SK-N-SH treated with all-trans-retinoic acid at 6 μM for 48 hours (cell line): ENCODE measurements at regions not wholly inside any gene's neighbourhood (a gene's known extent, or its start where the extent isn't known, plus 50 kb on each side); places are given as distances from the start of the nearest gene placed in this dataset.

Experiments
- ARNTL ChIP-seq: fragments of 450-650 bp; formaldehyde crosslinking; IDR thresholded peaks from 2 replicates; pipeline ENCODE4 v1.5.0; 2020; ENCODE audit warnings: low read depth, mild to moderate bottlenecking, moderate library complexity, borderline replicate concordance
- CSDC2 ChIP-seq: fragments of 250-450 bp; sonication (Bioruptor Pico); IDR thresholded peaks from 2 replicates; pipeline ENCODE4 v1.5.0; 2020; ENCODE audit warnings: mild to moderate bottlenecking, moderate library complexity
- ESRRG ChIP-seq: fragments of 250-450 bp; sonication (Bioruptor Pico); IDR thresholded peaks from 2 replicates; pipeline ENCODE4 v1.6.1; 2021; ENCODE audit warnings: mild to moderate bottlenecking
- OSR1 ChIP-seq: fragments of 250-450 bp; sonication (Bioruptor Pico); IDR thresholded peaks from 2 replicates; pipeline ENCODE4 v1.8.0; 2022; ENCODE audit warnings: moderate library complexity, mild to moderate bottlenecking, inconsistent platforms
- RARB ChIP-seq: fragments of 250-450 bp; sonication (Bioruptor Pico); IDR thresholded peaks from 2 replicates; pipeline ENCODE4 v1.8.0; 2021; ENCODE audit warnings: mild to moderate bottlenecking, moderate library complexity
- TOX ChIP-seq: fragments of 250-450 bp; sonication (Bioruptor Pico); IDR thresholded peaks from 2 replicates; pipeline ENCODE4 v1.8.0; 2021; ENCODE audit warnings: mild to moderate bottlenecking, moderate library complexity, borderline replicate concordance
- ZFP30 ChIP-seq: fragments of 450-650 bp; formaldehyde crosslinking; IDR thresholded peaks from 2 replicates; pipeline ENCODE4 v1.5.0; 2022; ENCODE audit warnings: mild to moderate bottlenecking, moderate library complexity
- ZNF70 ChIP-seq: fragments of 450-650 bp; formaldehyde crosslinking; IDR thresholded peaks from 2 replicates; pipeline ENCODE4 v1.5.0; 2020; ENCODE audit warnings: mild to moderate bottlenecking, moderate library complexity
- ZNF8 ChIP-seq: fragments of 450-650 bp; formaldehyde crosslinking; IDR thresholded peaks from 2 replicates; pipeline ENCODE4 v1.5.0; 2020; ENCODE audit warnings: mild to moderate bottlenecking, moderate library complexity
- TF ChIP-seq, protein P1 (sequence below): fragments of 250-450 bp; sonication (Bioruptor Pico); IDR thresholded peaks from 2 replicates; pipeline ENCODE4 v1.5.1; 2021; ENCODE audit warnings: mild to moderate bottlenecking, moderate library complexity
- TF ChIP-seq, protein P2 (sequence below): fragments of 250-450 bp; sonication (Bioruptor Pico); IDR thresholded peaks from 2 replicates; pipeline ENCODE4 v1.8.0; 2020; ENCODE audit warnings: mild to moderate bottlenecking, moderate library complexity, borderline replicate concordance

DNA sequence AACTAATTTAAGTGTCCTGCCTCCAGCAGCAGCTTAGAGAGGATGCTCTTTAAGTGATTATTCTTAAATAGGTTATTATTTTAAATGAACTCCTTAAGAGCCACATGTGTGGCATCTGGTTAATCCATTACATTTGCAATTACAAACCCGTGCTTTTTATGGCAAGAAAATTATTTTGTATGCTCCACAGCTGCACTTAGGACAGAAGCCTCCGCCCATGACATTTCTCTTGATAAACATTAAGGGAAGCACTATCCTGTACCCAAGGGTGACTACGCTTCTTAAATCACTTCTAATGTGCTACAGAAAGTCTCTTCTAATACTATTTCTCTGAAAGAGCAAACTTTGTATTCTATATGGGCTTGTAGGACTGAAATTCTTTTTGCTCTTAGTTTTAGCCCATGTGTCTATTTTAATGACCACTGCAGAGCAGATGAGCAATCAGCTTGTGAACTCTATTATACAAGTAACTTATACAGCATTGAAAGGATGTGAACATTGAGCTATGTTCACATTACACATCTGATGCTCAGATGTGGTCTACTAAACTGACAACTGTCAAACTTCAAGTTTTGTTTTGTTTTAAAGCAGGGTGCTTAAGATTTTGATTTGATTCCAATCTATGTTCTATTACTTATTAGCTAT lies 223.4 kb downstream of the COX7C start:
- TF ChIP-seq ZNF8 (no peak), ARNTL (CRISPR knock-in tag) (no peak), TOX (CRISPR knock-in tag) (no peak), ESRRG (no peak), CSDC2 (CRISPR knock-in tag) (no peak), OSR1 (CRISPR knock-in tag) (no peak), ZFP30 (CRISPR knock-in tag) (no peak), ZNF70 (CRISPR knock-in tag) (no peak), RARB (no peak)
- TF ChIP-seq, protein P1, sequence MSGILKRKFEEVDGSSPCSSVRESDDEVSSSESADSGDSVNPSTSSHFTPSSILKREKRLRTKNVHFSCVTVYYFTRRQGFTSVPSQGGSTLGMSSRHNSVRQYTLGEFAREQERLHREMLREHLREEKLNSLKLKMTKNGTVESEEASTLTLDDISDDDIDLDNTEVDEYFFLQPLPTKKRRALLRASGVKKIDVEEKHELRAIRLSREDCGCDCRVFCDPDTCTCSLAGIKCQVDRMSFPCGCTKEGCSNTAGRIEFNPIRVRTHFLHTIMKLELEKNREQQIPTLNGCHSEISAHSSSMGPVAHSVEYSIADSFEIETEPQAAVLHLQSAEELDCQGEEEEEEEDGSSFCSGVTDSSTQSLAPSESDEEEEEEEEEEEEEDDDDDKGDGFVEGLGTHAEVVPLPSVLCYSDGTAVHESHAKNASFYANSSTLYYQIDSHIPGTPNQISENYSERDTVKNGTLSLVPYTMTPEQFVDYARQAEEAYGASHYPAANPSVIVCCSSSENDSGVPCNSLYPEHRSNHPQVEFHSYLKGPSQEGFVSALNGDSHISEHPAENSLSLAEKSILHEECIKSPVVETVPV (CRISPR knock-in tag) = no peak
- TF ChIP-seq, protein P2, sequence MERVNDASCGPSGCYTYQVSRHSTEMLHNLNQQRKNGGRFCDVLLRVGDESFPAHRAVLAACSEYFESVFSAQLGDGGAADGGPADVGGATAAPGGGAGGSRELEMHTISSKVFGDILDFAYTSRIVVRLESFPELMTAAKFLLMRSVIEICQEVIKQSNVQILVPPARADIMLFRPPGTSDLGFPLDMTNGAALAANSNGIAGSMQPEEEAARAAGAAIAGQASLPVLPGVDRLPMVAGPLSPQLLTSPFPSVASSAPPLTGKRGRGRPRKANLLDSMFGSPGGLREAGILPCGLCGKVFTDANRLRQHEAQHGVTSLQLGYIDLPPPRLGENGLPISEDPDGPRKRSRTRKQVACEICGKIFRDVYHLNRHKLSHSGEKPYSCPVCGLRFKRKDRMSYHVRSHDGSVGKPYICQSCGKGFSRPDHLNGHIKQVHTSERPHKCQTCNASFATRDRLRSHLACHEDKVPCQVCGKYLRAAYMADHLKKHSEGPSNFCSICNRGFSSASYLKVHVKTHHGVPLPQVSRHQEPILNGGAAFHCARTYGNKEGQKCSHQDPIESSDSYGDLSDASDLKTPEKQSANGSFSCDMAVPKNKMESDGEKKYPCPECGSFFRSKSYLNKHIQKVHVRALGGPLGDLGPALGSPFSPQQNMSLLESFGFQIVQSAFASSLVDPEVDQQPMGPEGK = no peak
